HEK293 (cell line): ENCODE measurements at regions not wholly inside any gene's neighbourhood (a gene's known extent, or its start where the extent isn't known, plus 50 kb on each side); places are given as distances from the start of the nearest gene placed in this dataset.

Experiments used
- CTCF ChIA-PET: fragments of 350-600 bp; formaldehyde crosslinking; extraction: SDS; loops from one replicate; lab custom pipeline; 2021; ENCODE audit warnings: antibody characterized with exemption; lab: Yijun Ruan, JAX
- POLR2A ChIA-PET: fragments of 300-600 bp; formaldehyde crosslinking; extraction: SDS; loops from one replicate; lab custom pipeline; 2020; ENCODE audit warnings: antibody characterized with exemption, inconsistent platforms; lab: Yijun Ruan, JAX
- H3K27ac ChIP-seq: fragments of 200-500 bp; sonication (Bioruptor generic); 2 replicates; pipeline ENCODE4 v1.5.1; 2014; ENCODE audit warnings: low read depth, low read length, control low read depth, inconsistent platforms; ENCODE audit errors: extremely low read depth
- H3K36me3 ChIP-seq, 2 experiments: fragments of 200-500 bp in 1 of 2; sonication (Bioruptor generic) in 1 of 2; 1 replicate in 1 of 2; 2 replicates in 1 of 2; pipeline ENCODE4 v1.5.1; 2014 to 2017; ENCODE audit warnings: inconsistent platforms in 2 of 2, low read length in 2 of 2; ENCODE audit not compliant: control insufficient read depth in 2 of 2, insufficient read depth in 1 of 2
- H3K4me1 ChIP-seq: fragments of 200-500 bp; sonication (Bioruptor generic); 2 replicates; pipeline ENCODE4 v1.5.1; 2014; ENCODE audit warnings: mild to moderate bottlenecking, low read length, inconsistent platforms; ENCODE audit not compliant: control insufficient read depth, insufficient read depth
- H3K4me3 ChIP-seq: 2 replicates; pipeline ENCODE4 v1.5.1; 2011; ENCODE audit warnings: low read depth, mild to moderate bottlenecking, control low read depth, low read length, moderate library complexity
- H3K9me3 ChIP-seq: fragments of 200-500 bp; sonication (Bioruptor generic); 2 replicates; pipeline ENCODE4 v1.5.1; 2014; ENCODE audit warnings: low read depth, low read length, inconsistent platforms; ENCODE audit not compliant: control insufficient read depth, insufficient read depth
- GLI2 ChIP-seq: fragments of 450-650 bp; formaldehyde crosslinking; IDR thresholded peaks from 2 replicates; pipeline ENCODE4; 2017; ENCODE audit warnings: missing biosample characterization, missing genetic modification characterization, low read depth, borderline replicate concordance
- OSR2 ChIP-seq: fragments of 450-650 bp; formaldehyde crosslinking; IDR thresholded peaks from 2 replicates; pipeline ENCODE4 v1.5.1; 2016; ENCODE audit warnings: missing biosample characterization, missing genetic modification characterization
- YY2 ChIP-seq: fragments of 450-650 bp; formaldehyde crosslinking; IDR thresholded peaks from 2 replicates; pipeline ENCODE4 v1.5.1; 2016; ENCODE audit warnings: missing biosample characterization, missing genetic modification characterization
- ZBTB8A ChIP-seq: fragments of 450-650 bp; formaldehyde crosslinking; IDR thresholded peaks from 2 replicates; pipeline ENCODE4 v1.5.1; 2016; ENCODE audit warnings: missing biosample characterization, missing genetic modification characterization
- ZNF202 ChIP-seq: fragments of 450-650 bp; formaldehyde crosslinking; IDR thresholded peaks from 2 replicates; pipeline ENCODE4 v1.5.1; 2016; ENCODE audit warnings: missing biosample characterization, missing genetic modification characterization, borderline replicate concordance
- ZNF239 ChIP-seq: fragments of 450-650 bp; formaldehyde crosslinking; IDR thresholded peaks from 2 replicates; pipeline ENCODE4 v1.5.1; 2016; ENCODE audit warnings: missing biosample characterization, missing genetic modification characterization
- ZNF248 ChIP-seq: fragments of 450-650 bp; formaldehyde crosslinking; IDR thresholded peaks from 2 replicates; pipeline ENCODE4 v1.5.1; 2017; ENCODE audit warnings: missing biosample characterization, missing genetic modification characterization
- ZNF530 ChIP-seq: fragments of 450-650 bp; formaldehyde crosslinking; IDR thresholded peaks from 2 replicates; pipeline ENCODE4 v1.5.1; 2016; ENCODE audit warnings: low read depth, missing biosample characterization, missing genetic modification characterization
- ZNF624 ChIP-seq: fragments of 450-650 bp; formaldehyde crosslinking; IDR thresholded peaks from 2 replicates; pipeline ENCODE4 v1.5.1; 2017; ENCODE audit warnings: missing biosample characterization, missing genetic modification characterization
- ZNF791 ChIP-seq: fragments of 450-650 bp; formaldehyde crosslinking; IDR thresholded peaks from 2 replicates; pipeline ENCODE4 v1.5.1; 2016; ENCODE audit warnings: missing biosample characterization, missing genetic modification characterization
- ZSCAN23 ChIP-seq: fragments of 450-650 bp; formaldehyde crosslinking; IDR thresholded peaks from 2 replicates; pipeline ENCODE4 v1.5.1; 2016; ENCODE audit warnings: missing biosample characterization, missing genetic modification characterization
- ZSCAN30 ChIP-seq: fragments of 450-650 bp; IDR thresholded peaks from 2 replicates; pipeline ENCODE4 v1.5.1; 2018; ENCODE audit warnings: missing biosample characterization, mild to moderate bottlenecking, missing genetic modification characterization, moderate library complexity
- TF ChIP-seq, protein P1 (sequence below): fragments of 450-650 bp; formaldehyde crosslinking; IDR thresholded peaks from 2 replicates; pipeline ENCODE4 v1.5.1; 2017; ENCODE audit warnings: missing biosample characterization, missing genetic modification characterization
- TF ChIP-seq, protein P2 (sequence below): fragments of 450-650 bp; IDR thresholded peaks from 2 replicates; pipeline ENCODE4 v1.5.1; 2018; ENCODE audit warnings: missing biosample characterization, mild to moderate bottlenecking, missing genetic modification characterization
- TF ChIP-seq, protein P3 (sequence below): fragments of 450-650 bp; formaldehyde crosslinking; IDR thresholded peaks from 2 replicates; pipeline ENCODE4 v1.5.1; 2016; ENCODE audit warnings: missing biosample characterization, missing genetic modification characterization
- TF ChIP-seq, protein P4 (sequence below): fragments of 450-650 bp; formaldehyde crosslinking; IDR thresholded peaks from 2 replicates; pipeline ENCODE4 v1.5.1; 2016; ENCODE audit warnings: missing biosample characterization, missing genetic modification characterization
- TF ChIP-seq, protein P5 (sequence below): fragments of 450-650 bp; formaldehyde crosslinking; IDR thresholded peaks from 2 replicates; pipeline ENCODE4 v1.5.1; 2017; ENCODE audit warnings: missing biosample characterization, missing genetic modification characterization
- TF ChIP-seq, protein P6 (sequence below): fragments of 450-650 bp; formaldehyde crosslinking; IDR thresholded peaks from 2 replicates; pipeline ENCODE4 v1.5.1; 2016; ENCODE audit warnings: missing biosample characterization, missing genetic modification characterization

DNA sequence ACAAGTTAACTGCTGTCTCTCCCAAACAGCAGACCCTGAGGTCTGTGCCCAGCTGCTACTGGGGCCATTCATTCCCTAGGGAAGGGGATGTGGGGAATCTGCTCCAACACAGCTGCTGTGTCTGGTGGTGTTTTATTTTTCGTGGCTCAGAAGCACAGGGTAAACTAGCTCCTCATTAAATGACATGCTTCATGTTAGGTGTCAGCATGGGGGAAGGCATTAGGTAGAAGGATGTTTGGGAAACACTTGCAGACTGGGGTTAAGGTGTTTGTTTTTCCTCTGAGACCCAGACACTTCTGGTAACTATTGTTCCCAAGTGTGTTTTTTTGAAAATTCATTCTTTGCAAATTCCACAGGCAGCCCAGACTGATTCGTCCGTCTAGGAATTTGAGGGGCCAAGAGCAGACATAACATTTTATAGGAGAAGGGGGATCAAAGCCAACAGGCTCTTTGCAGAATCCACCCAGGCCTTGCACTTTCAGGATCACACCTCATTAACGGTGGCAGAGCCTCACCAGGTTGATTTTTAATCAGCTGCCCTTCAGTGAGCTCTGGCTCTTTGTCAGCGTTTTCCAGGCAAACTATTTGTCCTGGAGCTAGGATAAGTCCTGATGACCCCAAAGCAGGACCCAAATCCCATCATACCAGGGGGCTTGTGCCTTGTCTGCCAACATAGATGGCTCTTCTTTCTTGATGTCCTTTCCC is 65.4 kb upstream of the ITGA11 start:
- no peak overlapping the region for H3K27ac ChIP-seq
- no peaks in the 10 kb centered on the region for H3K36me3 ChIP-seq
- H3K4me1 ChIP-seq = no peaks in the 10 kb centered on the region
- no peaks in the 10 kb centered on the region for H3K9me3 ChIP-seq
- CTCF ChIA-PET = interaction anchor here (0.5 to 1.2 kb wide), 3 partner anchors 9 to 592 kb away, joined by 3 to 5 read pairs (median 5); no protein-coding TSS in a partner anchor
- POLR2A ChIA-PET = no interaction called here
- TF ChIP-seq, protein P1, sequence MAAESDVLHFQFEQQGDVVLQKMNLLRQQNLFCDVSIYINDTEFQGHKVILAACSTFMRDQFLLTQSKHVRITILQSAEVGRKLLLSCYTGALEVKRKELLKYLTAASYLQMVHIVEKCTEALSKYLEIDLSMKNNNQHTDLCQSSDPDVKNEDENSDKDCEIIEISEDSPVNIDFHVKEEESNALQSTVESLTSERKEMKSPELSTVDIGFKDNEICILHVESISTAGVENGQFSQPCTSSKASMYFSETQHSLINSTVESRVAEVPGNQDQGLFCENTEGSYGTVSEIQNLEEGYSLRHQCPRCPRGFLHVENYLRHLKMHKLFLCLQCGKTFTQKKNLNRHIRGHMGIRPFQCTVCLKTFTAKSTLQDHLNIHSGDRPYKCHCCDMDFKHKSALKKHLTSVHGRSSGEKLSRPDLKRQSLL = no peak
- TF ChIP-seq ZNF624 (tag by site-specific recombination) = no peak
- TF ChIP-seq GLI2 (tag by site-specific recombination) = no peak
- TF ChIP-seq, protein P2, sequence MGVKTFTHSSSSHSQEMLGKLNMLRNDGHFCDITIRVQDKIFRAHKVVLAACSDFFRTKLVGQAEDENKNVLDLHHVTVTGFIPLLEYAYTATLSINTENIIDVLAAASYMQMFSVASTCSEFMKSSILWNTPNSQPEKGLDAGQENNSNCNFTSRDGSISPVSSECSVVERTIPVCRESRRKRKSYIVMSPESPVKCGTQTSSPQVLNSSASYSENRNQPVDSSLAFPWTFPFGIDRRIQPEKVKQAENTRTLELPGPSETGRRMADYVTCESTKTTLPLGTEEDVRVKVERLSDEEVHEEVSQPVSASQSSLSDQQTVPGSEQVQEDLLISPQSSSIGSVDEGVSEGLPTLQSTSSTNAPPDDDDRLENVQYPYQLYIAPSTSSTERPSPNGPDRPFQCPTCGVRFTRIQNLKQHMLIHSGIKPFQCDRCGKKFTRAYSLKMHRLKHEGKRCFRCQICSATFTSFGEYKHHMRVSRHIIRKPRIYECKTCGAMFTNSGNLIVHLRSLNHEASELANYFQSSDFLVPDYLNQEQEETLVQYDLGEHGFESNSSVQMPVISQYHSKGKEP (tag by site-specific recombination) = no peak
- no peak for TF ChIP-seq ZNF239 (tag by site-specific recombination)
- TF ChIP-seq YY2 (tag by site-specific recombination) = no peak
- TF ChIP-seq ZNF530 (tag by site-specific recombination) = no peak
- TF ChIP-seq ZBTB8A (tag by site-specific recombination) = no peak
- TF ChIP-seq ZNF248 (tag by site-specific recombination) = no peak
- TF ChIP-seq, protein P3, sequence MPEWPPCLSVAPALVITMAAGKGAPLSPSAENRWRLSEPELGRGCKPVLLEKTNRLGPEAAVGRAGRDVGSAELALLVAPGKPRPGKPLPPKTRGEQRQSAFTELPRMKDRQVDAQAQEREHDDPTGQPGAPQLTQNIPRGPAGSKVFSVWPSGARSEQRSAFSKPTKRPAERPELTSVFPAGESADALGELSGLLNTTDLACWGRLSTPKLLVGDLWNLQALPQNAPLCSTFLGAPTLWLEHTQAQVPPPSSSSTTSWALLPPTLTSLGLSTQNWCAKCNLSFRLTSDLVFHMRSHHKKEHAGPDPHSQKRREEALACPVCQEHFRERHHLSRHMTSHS (tag by site-specific recombination) = no peak
- no peak for TF ChIP-seq ZSCAN23 (tag by site-specific recombination)
- TF ChIP-seq, protein P4, sequence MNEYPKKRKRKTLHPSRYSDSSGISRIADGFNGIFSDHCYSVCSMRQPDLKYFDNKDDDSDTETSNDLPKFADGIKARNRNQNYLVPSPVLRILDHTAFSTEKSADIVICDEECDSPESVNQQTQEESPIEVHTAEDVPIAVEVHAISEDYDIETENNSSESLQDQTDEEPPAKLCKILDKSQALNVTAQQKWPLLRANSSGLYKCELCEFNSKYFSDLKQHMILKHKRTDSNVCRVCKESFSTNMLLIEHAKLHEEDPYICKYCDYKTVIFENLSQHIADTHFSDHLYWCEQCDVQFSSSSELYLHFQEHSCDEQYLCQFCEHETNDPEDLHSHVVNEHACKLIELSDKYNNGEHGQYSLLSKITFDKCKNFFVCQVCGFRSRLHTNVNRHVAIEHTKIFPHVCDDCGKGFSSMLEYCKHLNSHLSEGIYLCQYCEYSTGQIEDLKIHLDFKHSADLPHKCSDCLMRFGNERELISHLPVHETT (tag by site-specific recombination) = no peak
- TF ChIP-seq ZNF791 (tag by site-specific recombination) = no peak
- no peak overlapping the region for H3K4me3 ChIP-seq

DNA sequence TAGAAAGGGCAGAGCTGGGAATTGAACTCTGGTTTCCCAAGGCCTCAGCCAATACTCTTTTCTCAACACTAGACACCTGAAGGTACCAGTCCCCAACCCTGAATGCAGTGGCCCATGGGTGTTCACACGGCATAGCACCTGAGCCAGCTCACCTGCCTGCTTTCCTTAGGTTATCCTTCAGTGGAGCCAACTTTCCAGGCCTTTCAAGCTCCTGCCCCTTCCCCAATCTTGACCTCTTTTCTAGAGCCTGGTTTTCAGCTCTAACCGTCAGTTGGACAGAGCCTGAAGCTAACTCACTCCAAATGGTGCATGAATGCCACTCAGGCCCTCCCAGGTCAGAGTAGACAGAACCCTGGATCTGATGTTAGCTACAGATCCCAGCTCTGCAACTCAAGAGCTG is 66.1 kb upstream of the ITGA11 start:
- Histone ChIP-seq H3K27ac (no peak overlapping the region), H3K36me3 (no peaks in the 10 kb centered on the region), H3K4me1 (no peaks in the 10 kb centered on the region), H3K4me3 (no peak overlapping the region), H3K9me3 (no peaks in the 10 kb centered on the region)
- TF ChIP-seq, protein P5, sequence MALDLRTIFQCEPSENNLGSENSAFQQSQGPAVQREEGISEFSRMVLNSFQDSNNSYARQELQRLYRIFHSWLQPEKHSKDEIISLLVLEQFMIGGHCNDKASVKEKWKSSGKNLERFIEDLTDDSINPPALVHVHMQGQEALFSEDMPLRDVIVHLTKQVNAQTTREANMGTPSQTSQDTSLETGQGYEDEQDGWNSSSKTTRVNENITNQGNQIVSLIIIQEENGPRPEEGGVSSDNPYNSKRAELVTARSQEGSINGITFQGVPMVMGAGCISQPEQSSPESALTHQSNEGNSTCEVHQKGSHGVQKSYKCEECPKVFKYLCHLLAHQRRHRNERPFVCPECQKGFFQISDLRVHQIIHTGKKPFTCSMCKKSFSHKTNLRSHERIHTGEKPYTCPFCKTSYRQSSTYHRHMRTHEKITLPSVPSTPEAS = no peak
- TF ChIP-seq, protein P6, sequence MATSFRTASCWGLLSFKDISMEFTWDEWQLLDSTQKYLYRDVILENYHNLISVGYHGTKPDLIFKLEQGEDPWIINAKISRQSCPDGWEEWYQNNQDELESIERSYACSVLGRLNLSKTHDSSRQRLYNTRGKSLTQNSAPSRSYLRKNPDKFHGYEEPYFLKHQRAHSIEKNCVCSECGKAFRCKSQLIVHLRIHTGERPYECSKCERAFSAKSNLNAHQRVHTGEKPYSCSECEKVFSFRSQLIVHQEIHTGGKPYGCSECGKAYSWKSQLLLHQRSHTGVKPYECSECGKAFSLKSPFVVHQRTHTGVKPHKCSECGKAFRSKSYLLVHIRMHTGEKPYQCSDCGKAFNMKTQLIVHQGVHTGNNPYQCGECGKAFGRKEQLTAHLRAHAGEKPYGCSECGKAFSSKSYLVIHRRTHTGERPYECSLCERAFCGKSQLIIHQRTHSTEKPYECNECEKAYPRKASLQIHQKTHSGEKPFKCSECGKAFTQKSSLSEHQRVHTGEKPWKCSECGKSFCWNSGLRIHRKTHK (tag by site-specific recombination) = no peak
- no peak for TF ChIP-seq ZSCAN30 (tag by site-specific recombination)
- TF ChIP-seq ZNF624 (tag by site-specific recombination) = no peak
- no peak for TF ChIP-seq ZNF202 (tag by site-specific recombination)
- TF ChIP-seq OSR2 = no peak
- ChIA-PET POLR2A (no interaction called here), CTCF (interaction anchor here (0.7 to 1.2 kb wide), 3 partner anchors 41 to 168 kb away, joined by 3 to 5 read pairs (median 5); no protein-coding TSS in a partner anchor)
